ENCODE measurements at regions not wholly inside any gene's neighbourhood (a gene's known extent, or its start where the extent isn't known, plus 50 kb on each side); places are given as distances from the start of the nearest gene placed in this dataset.

GRCh38 chr11:88420165-88420791, 82.7 kb upstream of the CTSC start:
- peak; percentile 90 for DNase-seq (ENCODE audit: low read depth)
- no peak for TF ChIP-seq CTCF (IDR thresholded peaks at IDR 0.05; ENCODE audit: insufficient read depth, low read length)
- H3K4me3 ChIP-seq (ENCODE audit: low read depth, low read length), result no peak overlapping the region

GRCh38 chr11:88418508-88418907, 81.0 kb upstream of the CTSC start:
- no peak for DNase-seq (ENCODE audit: low read depth)
- no peak for TF ChIP-seq CTCF (IDR thresholded peaks at IDR 0.05; ENCODE audit: insufficient read depth, low read length)
- H3K4me3 ChIP-seq (ENCODE audit: low read depth, low read length), result no peak overlapping the region

- DNase-seq (ENCODE audit: low read depth), result no peak
- TF ChIP-seq CTCF (IDR thresholded peaks at IDR 0.05; ENCODE audit: insufficient read depth, low read length), result no peak
- no peak overlapping the region for H3K4me3 ChIP-seq (ENCODE audit: low read depth, low read length)
Measured at GRCh38 chr11:88415495-88415894, 78.0 kb upstream of the CTSC start.

- no peak overlapping the region for H3K4me3 ChIP-seq (ENCODE audit: low read depth, low read length)
- TF ChIP-seq CTCF (IDR thresholded peaks at IDR 0.05; ENCODE audit: insufficient read depth, low read length), result no peak
- DNase-seq (ENCODE audit: low read depth), result peak; percentile 6
Measured at GRCh38 chr11:88414981-88415413, 77.5 kb upstream of the CTSC start.

- H3K4me3 ChIP-seq (ENCODE audit: low read depth, low read length), result no peak overlapping the region
- no peak for TF ChIP-seq CTCF (IDR thresholded peaks at IDR 0.05; ENCODE audit: insufficient read depth, low read length)
- peak; percentile 82 for DNase-seq (ENCODE audit: low read depth)
Measured at GRCh38 chr11:88414385-88414861, 76.9 kb upstream of the CTSC start.

GRCh38 chr11:88411265-88411664, 73.7 kb upstream of the CTSC start:
- peak; percentile 23 for DNase-seq (ENCODE audit: low read depth)
- no peak overlapping the region for H3K4me3 ChIP-seq (ENCODE audit: low read depth, low read length)
- no peak for TF ChIP-seq CTCF (IDR thresholded peaks at IDR 0.05; ENCODE audit: insufficient read depth, low read length)

GRCh38 chr11:88410656-88411055, 73.1 kb upstream of the CTSC start:
- no peak overlapping the region for H3K4me3 ChIP-seq (ENCODE audit: low read depth, low read length)
- TF ChIP-seq CTCF (IDR thresholded peaks at IDR 0.05; ENCODE audit: insufficient read depth, low read length), result no peak
- DNase-seq (ENCODE audit: low read depth), result no peak
